GM18517 (cell line): ENCODE measurements at regions not wholly inside any gene's neighbourhood (a gene's known extent, or its start where the extent isn't known, plus 50 kb on each side); places are given as distances from the start of the nearest gene placed in this dataset.
A peak's percentile ranks its signal among the peaks of the same experiment; 100 is the strongest.
"Not testable (repeated sequence)": the region's sequence is repeated elsewhere in the genome, so short reads cannot be mapped to it uniquely, and the experiment has no call there.

Experiments used
- ATAC-seq: cut with Tn5 transposase; IDR thresholded peaks from one replicate; pipeline ENCODE4 v1.9.1; 2021; ENCODE audit warnings: mild to moderate bottlenecking, moderate library complexity; ENCODE audit not compliant: unreplicated experiment

GRCh38 chr9:34796924-34797323 lies 87.0 kb upstream of the CCL21 start:
- no peak for ATAC-seq

- no peak for ATAC-seq
Measured at GRCh38 chr9:34793428-34793827, 83.5 kb upstream of the CCL21 start.

GRCh38 chr9:34783951-34784487 lies 74.1 kb upstream of the CCL21 start:
- peak; percentile 57 for ATAC-seq

- ATAC-seq: no peak
Measured at GRCh38 chr9:34782372-34782771, 72.4 kb upstream of the CCL21 start.

- no peak for ATAC-seq
Measured at GRCh38 chr9:34777666-34778065, 67.7 kb upstream of the CCL21 start.

DNA sequence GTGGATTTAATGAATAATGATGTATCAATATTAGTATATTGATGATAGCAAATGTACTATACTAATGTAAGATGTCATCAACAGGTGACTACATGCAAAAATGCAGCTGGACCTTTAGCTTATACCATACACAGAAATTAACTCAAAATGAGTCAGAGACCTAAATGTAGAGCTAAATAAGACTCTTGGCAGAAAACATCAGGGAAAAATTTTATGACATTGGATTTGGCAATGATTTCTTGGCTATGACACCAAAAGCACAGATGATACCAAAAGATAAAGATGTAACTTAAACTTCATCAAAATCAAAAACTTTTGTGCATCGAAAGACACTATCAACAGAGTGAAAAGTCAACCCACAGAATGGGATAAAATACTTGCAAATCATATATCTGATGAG lies 64.0 kb upstream of the CCL21 start:
- no peak for ATAC-seq

- no peak for ATAC-seq
Measured at GRCh38 chr9:34773306-34773910, 63.5 kb upstream of the CCL21 start.

DNA sequence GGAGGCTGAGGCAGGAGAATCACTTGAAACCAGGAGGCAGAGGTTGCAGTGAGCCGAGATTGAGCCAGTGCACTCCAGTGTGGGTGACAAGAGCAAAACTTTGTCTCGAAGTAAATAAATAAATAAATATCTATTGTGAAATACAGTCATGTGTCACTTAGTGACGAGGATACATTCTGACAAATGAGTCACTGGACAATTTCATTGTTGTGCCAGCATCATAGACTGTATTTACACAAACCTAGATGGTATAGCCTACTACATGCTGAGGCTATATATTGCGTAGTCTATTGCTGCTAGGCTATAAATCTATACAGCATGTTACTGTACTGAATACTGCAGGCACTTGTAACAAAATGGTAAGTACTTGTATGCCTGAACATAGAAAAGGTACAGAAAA lies 61.1 kb upstream of the CCL21 start:
- no peak for ATAC-seq

- ATAC-seq: not testable (repeated sequence)
Measured at GRCh38 chr9:34767087-34767486, 57.2 kb upstream of the CCL21 start.

- not testable (repeated sequence) for ATAC-seq
Measured at GRCh38 chr9:34760196-34761040, 50.5 kb upstream of the CCL21 start.
